NB4 (cell line): ENCODE measurements at regions not wholly inside any gene's neighbourhood (a gene's known extent, or its start where the extent isn't known, plus 50 kb on each side); places are given as distances from the start of the nearest gene placed in this dataset.

Experiments used
- MYC ChIP-seq: IDR thresholded peaks from 2 replicates; pipeline ENCODE4 v1.6.1; 2011; ENCODE audit warnings: low read depth, low read length
- POLR2A ChIP-seq: IDR thresholded peaks from 2 replicates; pipeline ENCODE4 v1.6.1; 2011; ENCODE audit warnings: mild to moderate bottlenecking; ENCODE audit not compliant: insufficient read length; ENCODE audit errors: extremely low read depth
- TF ChIP-seq, protein P1 (sequence below): IDR thresholded peaks from one replicate; pipeline ENCODE4 v1.5.1; 2012; ENCODE audit warnings: low read depth, low read length
- TF ChIP-seq, protein P2 (sequence below): IDR thresholded peaks from 2 replicates; pipeline ENCODE4 v1.6.1; 2011; ENCODE audit warnings: low read depth, low read length

DNA sequence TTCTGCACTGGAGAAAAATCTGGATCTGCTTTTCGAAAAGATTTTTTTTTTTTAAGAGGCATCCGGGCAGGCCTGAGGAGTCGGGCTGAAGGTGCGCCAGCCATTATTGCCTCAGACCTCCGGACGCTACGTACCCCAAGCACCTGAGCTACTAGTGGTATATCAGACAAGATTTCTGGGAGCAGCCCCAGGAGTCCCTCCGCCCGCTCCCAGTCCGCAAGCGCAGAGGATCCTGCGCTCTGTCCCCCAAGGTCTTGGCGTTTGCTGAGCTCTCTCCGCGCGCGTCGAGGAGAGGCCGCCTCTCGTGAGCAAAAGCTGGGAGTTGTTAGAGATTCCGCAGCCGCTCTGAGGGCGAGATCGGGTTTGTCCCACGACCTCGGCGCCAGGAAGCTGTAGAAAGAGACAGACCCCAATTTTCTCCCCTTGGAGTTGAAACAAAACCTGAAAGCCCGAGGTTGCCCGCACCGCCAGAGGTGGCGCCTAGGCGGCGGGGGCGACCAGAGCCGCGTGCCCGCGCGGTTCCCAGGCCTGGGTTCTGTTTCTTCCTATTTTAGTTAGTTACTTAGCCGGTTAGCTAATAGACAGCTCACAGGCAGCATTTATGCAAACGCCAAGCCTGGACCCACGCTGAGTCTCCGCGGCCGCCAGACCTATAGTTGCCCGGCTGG is 72.5 kb upstream of the POLG start:
- TF ChIP-seq, protein P1, sequence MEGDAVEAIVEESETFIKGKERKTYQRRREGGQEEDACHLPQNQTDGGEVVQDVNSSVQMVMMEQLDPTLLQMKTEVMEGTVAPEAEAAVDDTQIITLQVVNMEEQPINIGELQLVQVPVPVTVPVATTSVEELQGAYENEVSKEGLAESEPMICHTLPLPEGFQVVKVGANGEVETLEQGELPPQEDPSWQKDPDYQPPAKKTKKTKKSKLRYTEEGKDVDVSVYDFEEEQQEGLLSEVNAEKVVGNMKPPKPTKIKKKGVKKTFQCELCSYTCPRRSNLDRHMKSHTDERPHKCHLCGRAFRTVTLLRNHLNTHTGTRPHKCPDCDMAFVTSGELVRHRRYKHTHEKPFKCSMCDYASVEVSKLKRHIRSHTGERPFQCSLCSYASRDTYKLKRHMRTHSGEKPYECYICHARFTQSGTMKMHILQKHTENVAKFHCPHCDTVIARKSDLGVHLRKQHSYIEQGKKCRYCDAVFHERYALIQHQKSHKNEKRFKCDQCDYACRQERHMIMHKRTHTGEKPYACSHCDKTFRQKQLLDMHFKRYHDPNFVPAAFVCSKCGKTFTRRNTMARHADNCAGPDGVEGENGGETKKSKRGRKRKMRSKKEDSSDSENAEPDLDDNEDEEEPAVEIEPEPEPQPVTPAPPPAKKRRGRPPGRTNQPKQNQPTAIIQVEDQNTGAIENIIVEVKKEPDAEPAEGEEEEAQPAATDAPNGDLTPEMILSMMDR, result no peak
- TF ChIP-seq MYC (no peak), POLR2A (no peak)
- TF ChIP-seq, protein P2, sequence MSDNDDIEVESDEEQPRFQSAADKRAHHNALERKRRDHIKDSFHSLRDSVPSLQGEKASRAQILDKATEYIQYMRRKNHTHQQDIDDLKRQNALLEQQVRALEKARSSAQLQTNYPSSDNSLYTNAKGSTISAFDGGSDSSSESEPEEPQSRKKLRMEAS, result no peak
